HG02852 (cell line): ENCODE measurements at regions not wholly inside any gene's neighbourhood (a gene's known extent, or its start where the extent isn't known, plus 50 kb on each side); places are given as distances from the start of the nearest gene placed in this dataset.

Experiments
- ATAC-seq: cut with Tn5 transposase; IDR thresholded peaks from one replicate; pipeline ENCODE4 v1.9.1; 2021; ENCODE audit warnings: mild to moderate bottlenecking, moderate library complexity; ENCODE audit not compliant: unreplicated experiment

GRCh38 chr1:181142096-181142958, 53.8 kb downstream of the IER5 start:
- peak; percentile 83 for ATAC-seq

- ATAC-seq: no peak
Observed at GRCh38 chr1:181143102-181143859, 54.8 kb downstream of the IER5 start.

DNA sequence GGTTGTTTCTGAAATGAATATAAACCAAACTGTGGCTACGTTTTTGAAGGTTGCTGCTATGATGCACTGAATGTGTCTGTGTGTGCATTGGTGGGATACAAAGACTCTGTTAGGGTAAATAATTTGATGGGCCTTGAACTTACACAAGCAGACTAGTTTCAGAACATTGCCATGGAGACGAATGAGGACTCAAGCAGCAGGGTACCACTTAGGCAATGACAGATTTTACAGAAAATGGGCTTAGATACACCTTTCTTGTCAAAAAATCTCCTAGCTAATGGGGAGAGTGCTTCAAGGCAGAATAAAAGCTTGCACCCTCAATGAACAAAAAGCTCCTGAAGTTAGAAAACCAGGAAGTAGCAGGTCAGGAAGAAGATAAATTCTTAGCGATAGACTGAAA, 55.7 kb downstream of the IER5 start:
- no peak for ATAC-seq

DNA sequence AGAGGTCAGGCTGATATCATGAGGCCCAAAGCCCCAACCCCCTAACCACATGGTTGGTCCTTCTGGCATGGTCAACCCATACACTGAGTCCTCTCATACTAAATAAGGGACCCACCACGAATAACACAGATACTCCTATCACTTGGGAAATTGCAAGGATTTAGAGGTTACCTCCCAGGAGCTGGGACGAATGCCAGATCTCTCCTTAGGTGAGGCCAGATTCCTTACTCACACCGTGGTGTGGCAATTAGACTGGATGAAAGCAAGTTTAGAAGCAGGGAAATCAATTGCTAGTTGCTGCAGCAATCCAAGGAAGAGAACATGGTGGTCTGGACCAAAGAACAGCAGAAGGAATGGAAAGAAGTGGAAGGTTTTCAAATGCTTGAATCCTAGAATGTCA, 60.1 kb downstream of the IER5 start:
- no peak for ATAC-seq

- peak; percentile 82 for ATAC-seq
Observed at GRCh38 chr1:181149326-181150125, 61.0 kb downstream of the IER5 start.

- ATAC-seq: no peak
Observed at GRCh38 chr1:181150273-181150672, 61.8 kb downstream of the IER5 start.

DNA sequence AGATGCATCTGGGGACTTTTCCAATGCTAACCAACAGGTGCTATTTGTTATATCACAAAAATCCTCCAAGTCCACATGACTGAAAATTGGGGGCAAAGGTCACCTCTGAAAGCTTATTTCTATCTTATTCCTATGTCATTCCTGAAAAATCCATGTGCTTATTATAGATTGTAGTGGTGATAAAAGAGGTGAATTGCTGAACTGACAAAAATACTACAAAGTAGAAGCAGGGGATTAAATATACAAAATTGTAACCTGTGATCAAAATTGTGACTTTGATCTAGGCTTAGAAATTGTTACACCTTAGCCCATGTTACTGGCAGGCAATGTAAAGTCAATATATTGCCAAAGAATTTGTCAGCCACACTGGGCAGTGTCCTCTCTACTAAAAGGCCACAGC, 62.3 kb downstream of the IER5 start:
- ATAC-seq: no peak

GRCh38 chr1:181151378-181152326, 63.2 kb downstream of the IER5 start:
- no peak for ATAC-seq

DNA sequence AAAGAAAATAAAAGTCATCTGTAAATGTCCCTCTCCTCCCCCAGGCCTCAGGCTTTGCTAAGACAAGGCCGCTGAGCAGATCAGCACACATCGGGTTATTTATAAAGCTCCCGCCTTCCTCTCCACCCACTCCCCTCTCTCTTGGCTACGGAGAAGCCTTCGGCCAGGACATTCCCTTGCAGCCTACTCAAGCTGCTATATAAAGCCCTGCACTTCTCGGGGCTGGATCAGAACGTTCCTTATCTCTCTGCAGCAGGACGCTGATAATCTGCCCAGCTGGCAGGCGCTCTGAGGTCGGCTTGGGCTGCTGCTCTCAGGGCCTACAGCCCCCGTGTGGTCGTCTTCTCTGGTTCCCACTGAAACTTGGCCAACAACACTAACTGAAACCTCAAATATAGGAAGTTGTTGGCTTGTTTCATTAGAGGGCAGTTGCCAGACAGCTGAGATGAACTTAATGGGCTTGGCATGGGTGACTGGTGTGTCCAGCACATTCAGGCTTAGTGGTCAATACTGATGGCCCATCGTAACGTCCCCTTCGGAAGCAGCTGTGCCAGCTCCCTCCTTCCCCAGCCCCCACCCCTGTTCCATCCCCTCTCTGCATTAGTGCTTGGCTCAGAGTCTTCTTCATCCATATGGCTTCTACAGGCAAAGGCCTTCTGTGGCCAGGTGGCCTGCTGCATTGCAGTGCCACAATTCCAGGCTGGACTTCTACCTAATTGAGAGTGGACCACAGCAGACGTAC, 64.6 kb downstream of the IER5 start:
- ATAC-seq: peak; percentile 69

DNA sequence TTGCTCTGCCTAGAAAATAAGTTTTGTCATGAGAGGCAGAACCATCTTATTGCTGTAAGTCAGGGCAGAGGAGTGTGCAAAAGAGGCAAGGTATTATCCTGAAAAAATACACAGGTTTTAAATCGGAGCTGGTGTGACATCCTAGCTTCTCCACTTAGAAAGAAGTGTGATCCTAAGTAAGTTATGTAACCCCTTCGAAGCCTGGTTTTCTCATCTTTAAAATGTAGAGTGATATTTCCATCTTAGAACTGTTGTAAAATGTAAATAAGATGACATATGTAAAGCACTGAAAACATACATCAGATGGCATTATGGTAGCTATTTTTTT, 65.1 kb downstream of the IER5 start:
- ATAC-seq: no peak

DNA sequence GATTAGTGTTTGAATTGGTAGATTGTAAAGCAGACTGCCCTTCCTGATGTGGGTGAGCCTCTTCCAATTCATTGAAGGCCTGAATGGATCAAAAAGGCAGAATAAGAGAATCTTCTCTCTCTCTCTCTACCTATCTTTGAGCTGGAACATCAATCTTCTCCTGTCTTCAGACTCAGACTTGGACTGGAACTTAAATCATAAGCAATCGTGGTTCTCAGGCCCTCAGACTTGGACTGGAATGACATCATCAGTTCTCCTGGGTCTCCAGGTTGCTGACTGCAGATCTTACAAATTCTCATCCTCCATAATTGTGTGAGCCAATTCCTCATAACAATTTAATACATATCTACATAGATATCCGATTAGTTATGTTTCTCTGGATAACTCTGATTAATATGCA, 66.8 kb downstream of the IER5 start:
- ATAC-seq: no peak

DNA sequence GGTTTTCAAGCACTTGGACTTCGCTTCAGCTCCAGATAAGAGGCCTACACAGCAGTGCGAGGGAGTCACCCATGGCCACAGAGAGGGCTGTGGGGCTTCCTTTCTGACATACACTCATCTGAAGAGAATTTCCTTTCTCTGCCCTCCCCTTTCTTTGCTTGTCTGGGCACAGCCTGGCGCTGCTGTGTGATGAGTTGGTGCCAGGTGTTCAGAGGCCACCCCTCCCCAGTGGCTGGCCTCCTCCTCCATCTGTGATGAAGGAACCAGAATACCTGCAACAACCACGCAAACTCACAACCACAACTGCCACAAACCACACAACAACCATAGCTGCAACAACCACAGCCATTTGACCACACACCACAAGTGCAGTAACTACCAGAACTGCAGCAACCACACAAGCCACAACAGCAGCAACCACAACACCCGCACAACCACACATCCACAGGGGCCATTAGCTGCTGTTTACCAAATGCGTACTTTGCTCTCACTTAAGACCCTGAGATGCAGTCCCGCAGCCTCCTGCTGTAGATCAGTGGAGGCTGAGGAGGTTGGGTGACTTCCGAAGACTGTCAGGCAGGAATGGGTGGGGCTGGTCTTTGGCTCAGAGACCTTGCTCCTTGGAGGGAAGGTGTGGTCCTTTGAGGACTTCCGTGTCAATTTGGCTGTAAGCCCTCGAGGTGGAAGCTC, 71.1 kb downstream of the IER5 start:
- ATAC-seq: no peak

DNA sequence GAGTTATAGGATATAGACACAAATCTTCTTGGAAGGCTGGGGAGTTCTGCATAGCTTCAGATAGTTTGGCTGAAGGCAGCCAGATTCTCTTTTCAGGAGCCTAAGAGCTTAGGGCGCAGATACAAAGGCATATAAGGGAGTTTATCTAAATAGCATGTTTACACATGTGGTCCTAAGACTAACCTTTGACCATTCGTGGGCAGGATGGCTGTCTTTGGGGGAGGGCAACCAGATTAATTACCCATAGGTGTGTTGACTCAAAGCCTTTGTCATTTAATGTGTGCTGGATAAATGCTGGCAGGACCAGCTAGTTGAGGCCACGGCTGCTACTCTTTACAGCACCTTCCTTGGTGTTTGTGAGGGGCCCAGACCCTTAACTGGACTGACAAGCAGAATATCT, 71.8 kb downstream of the IER5 start:
- no peak for ATAC-seq

DNA sequence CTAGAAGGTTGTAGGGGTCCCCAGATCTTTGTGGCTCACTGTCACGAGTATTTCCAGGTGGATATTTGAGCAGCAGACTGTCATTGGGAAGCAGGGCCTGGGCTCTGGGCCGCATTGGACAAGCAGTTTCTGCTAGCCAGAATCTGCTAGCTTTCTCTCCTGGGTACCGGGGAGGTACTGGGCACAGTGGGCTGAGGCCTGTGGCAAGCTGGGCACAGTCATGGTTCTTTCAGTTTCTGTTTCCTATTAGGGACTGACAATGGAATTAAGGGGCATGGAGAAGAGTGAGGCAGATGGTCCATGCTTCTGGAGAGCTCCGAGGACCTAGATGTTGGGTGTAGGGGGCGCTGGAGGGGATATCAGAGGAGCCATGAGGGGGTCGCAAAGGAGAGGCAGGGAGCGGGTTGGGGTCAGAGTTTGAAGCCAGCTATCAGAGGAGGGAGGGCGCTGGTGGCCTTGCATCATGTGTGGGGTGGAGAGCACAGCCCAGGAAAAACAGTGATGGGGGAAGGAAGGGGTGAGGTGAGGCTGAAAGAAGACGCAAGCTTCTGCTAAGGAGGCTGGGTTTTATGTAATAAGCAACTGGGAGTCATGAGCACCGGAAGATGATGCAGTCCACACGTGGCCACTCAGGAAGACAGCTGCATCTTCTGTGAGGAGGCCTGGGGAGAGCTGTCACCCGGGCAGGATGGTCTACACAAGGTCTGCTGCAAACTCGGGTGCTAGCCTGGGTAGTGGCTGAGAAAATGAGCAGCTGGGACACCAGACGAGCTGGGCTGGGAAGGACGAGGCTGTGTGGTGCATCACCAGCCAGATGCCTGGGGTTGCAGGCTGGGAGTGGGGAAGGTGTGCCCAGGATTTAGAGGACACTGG, 72.7 kb downstream of the IER5 start:
- ATAC-seq: no peak

DNA sequence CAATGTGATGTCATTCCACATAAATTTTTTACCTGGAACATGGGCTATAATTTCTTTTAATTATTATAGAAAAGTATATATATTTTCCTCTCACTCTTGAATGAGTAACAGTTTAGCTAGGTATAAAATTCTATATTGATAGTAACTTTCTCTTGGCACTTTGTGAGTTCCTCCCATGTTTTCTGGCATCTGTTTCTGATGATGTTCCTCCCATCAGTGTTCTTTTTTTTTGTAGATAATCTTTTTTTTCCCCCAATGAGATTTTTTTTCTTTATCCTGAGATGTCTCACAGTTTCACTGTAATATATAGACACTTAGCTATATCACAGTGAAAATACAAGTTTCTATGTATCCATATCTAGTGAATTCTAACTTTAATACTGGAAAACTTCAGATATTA, 75.2 kb downstream of the IER5 start:
- ATAC-seq: no peak

GRCh38 chr1:181166377-181167196, 78.1 kb downstream of the IER5 start:
- ATAC-seq: peak; percentile 94

DNA sequence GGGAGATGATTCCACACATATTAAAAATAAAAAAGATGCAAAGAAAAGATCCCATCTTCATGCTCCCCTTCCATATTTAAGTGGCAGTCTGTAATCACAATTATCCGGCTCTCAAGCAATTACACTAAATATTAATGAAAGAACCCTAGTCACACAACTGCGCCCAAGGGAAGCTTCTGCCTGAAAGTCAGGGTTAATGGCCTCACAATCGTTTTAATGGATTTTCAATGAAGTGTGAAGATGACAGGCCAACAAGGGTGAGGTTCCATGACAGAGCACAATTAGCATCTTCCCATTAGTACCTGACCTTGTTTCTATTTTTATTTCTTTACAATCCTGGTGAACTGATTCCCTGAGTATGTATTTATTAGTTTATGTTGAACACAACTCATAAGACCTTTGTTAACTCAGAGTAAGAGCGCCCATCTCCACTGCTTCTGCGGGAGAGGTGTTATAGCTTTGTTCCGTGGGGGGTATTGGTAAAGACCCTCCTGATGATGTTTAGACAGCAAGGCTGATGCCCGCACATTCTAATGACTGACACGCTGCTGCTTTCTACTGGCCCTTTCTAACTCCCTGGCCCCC, 80.9 kb downstream of the IER5 start:
- no peak for ATAC-seq
